ENCODE measurements at regions not wholly inside any gene's neighbourhood (a gene's known extent, or its start where the extent isn't known, plus 50 kb on each side); places are given as distances from the start of the nearest gene placed in this dataset.

DNA sequence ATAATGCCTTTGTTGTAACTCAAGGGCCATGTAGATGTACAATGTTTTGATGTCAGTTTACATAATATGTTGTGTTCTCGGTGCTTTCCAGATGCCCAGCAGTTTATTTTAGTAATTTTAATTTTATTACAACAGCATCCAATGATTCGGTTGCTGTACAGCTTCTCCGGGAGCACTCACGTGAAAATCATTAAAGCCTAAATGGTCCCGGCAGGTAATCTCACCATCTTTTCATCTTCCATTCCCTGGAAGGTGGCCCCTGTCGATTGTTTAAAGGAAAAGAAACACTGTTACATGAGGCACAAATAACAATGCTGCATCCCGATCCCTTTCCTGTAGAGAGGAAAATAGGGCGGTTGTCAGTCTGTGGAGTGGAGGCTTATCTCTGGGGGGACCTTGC, 498.1 kb downstream of the SLC4A3 start:
- no peak for TF ChIP-seq CTCF (IDR thresholded peaks at IDR 0.05)
- no peak for TF ChIP-seq POLR2A (IDR thresholded peaks at IDR 0.05)
- no peak for TF ChIP-seq POLR2AphosphoS5 (IDR thresholded peaks at IDR 0.05; ENCODE audit: insufficient read depth in 1 of 2, low read depth in 1 of 2)
- DNase-seq (ENCODE audit: extremely low spot score in 2 of 2) = no peak
- no peaks in the 10 kb centered on the region for H3K27me3 ChIP-seq
- no peak overlapping the region for H3K4me3 ChIP-seq
- no peaks in the 10 kb centered on the region for H3K36me3 ChIP-seq
- H3K27ac ChIP-seq = no peak overlapping the region
- no peaks in the 10 kb centered on the region for H3K4me1 ChIP-seq
- intact Hi-C loops (cut with DNase I) = no loop called here
- H3K9me3 ChIP-seq = no peaks in the 10 kb centered on the region

DNA sequence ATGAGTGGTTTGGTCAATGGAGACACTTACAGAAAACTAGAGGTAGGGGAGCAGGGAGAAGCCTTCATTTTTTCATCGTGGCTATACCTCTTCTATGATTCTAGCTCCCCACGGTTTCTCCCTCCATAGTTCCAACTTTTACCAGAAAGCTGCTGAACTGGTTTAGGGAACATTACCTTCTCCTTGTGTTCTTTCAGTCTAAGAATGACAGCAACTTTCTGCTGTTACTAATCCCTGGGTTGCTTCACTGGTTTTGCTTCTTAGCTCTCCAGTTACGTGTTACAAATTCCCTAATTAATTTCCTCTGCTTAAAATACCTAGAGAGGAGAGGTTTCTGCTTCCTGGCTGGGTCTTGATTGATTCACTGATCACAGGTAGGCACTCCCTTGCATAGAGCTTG, 499.9 kb downstream of the SLC4A3 start:
- TF ChIP-seq POLR2AphosphoS5 (IDR thresholded peaks at IDR 0.05; ENCODE audit: insufficient read depth in 1 of 2, low read depth in 1 of 2) = peak in 1 of 2 donors; percentile 60
- no peak for TF ChIP-seq POLR2A (IDR thresholded peaks at IDR 0.05)
- Histone ChIP-seq H3K27me3 (no peaks in the 10 kb centered on the region), H3K27ac (no peak overlapping the region), H3K4me1 (no peaks in the 10 kb centered on the region), H3K36me3 (no peaks in the 10 kb centered on the region), H3K9me3 (no peaks in the 10 kb centered on the region), H3K4me3 (no peak overlapping the region)
- intact Hi-C loops (cut with DNase I) = no loop called here
- no peak for DNase-seq (ENCODE audit: extremely low spot score in 2 of 2)

DNA sequence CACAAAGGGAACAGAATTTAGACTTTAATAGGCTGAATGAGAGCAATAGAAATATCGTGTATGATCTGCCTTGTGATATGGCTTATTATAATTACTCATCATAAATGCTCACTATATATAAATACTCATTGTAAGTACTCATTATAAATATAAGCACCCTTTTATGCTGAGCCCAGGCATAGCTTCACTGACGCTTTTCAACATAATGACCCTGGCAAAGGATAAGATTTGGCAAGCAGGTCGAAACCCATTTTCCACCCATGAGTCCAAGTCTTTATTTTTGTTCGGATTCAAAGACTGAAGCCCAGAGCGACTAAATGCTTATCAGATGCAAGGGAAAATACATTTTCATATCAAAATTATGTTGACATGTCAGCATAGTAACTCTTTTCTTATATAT, 500.4 kb downstream of the SLC4A3 start:
- DNase-seq (ENCODE audit: extremely low spot score in 2 of 2) = no peak
- Histone ChIP-seq H3K36me3 (no peaks in the 10 kb centered on the region), H3K27me3 (no peaks in the 10 kb centered on the region), H3K4me1 (no peaks in the 10 kb centered on the region), H3K9me3 (no peaks in the 10 kb centered on the region), H3K27ac (no peak overlapping the region), H3K4me3 (no peak overlapping the region)
- intact Hi-C loops (cut with DNase I) = no loop called here
- no peak for TF ChIP-seq POLR2AphosphoS5 (IDR thresholded peaks at IDR 0.05; ENCODE audit: insufficient read depth in 1 of 2, low read depth in 1 of 2)
- no peak for TF ChIP-seq CTCF (IDR thresholded peaks at IDR 0.05)
- no peak for TF ChIP-seq POLR2A (IDR thresholded peaks at IDR 0.05)

DNA sequence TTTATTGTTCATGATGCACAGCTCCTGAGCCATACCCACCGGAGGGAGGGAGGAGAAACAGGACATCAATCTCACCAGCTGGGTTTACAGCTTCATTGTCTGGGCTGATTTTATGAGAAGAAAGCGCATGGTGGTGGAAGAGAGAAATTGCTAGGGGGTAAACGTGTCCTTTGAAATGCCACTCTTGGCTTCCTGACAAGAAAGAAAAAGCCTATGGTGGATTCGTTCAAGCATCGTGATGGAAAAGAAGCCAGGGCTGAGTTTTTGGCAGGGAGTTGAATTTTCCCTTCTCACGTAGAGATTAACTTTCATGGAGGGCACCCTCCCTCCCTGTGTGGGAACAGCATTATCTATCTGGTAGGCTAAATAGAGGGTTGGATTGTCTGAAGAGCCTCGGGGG, 502.0 kb downstream of the SLC4A3 start:
- intact Hi-C loops (cut with DNase I) = no loop called here
- H3K4me1 ChIP-seq = no peaks in the 10 kb centered on the region
- TF ChIP-seq POLR2AphosphoS5 (IDR thresholded peaks at IDR 0.05; ENCODE audit: insufficient read depth in 1 of 2, low read depth in 1 of 2) (no peak), POLR2A (IDR thresholded peaks at IDR 0.05) (no peak), CTCF (IDR thresholded peaks at IDR 0.05) (no peak)
- H3K9me3 ChIP-seq = no peaks in the 10 kb centered on the region
- H3K27me3 ChIP-seq = no peaks in the 10 kb centered on the region
- H3K27ac ChIP-seq = no peak overlapping the region
- DNase-seq (ENCODE audit: extremely low spot score in 2 of 2) = no peak
- no peaks in the 10 kb centered on the region for H3K36me3 ChIP-seq
- H3K4me3 ChIP-seq = no peak overlapping the region

- no peak for DNase-seq (ENCODE audit: extremely low spot score in 2 of 2)
- Histone ChIP-seq H3K27ac (no peak overlapping the region), H3K4me1 (no peaks in the 10 kb centered on the region), H3K36me3 (no peaks in the 10 kb centered on the region), H3K4me3 (no peak overlapping the region), H3K27me3 (no peaks in the 10 kb centered on the region), H3K9me3 (no peaks in the 10 kb centered on the region)
- intact Hi-C loops (cut with DNase I) = no loop called here
- TF ChIP-seq POLR2A (IDR thresholded peaks at IDR 0.05) (no peak), CTCF (IDR thresholded peaks at IDR 0.05) (no peak), POLR2AphosphoS5 (IDR thresholded peaks at IDR 0.05; ENCODE audit: insufficient read depth in 1 of 2, low read depth in 1 of 2) (no peak)
Observed at GRCh38 chr2:220134756-220135534, 507.5 kb downstream of the SLC4A3 start.
